BE2C (cell line): ENCODE measurements at regions not wholly inside any gene's neighbourhood (a gene's known extent, or its start where the extent isn't known, plus 50 kb on each side); places are given as distances from the start of the nearest gene placed in this dataset.

Experiments used
- DNase-seq: peaks from one replicate; pipeline ENCODE4 v3.0.0-alpha.2; 2020
- H3K27me3 ChIP-seq: fragments of 250-450 bp; sonication (Bioruptor Pico); 2 replicates; pipeline ENCODE4 v1.5.1; 2020; ENCODE audit warnings: mild to moderate bottlenecking
- H3K36me3 ChIP-seq: fragments of 250-450 bp; sonication (Bioruptor Pico); 2 replicates; pipeline ENCODE4 v1.5.1; 2020; ENCODE audit warnings: mild to moderate bottlenecking
- H3K4me1 ChIP-seq: fragments of 250-450 bp; sonication (Bioruptor Pico); 2 replicates; pipeline ENCODE4 v1.5.1; 2020
- H3K4me3 ChIP-seq: 2 replicates; pipeline ENCODE4 v1.5.1; 2011; ENCODE audit warnings: low read depth, low read length
- H3K9me3 ChIP-seq: fragments of 250-450 bp; sonication (Bioruptor Pico); 2 replicates; pipeline ENCODE4 v1.5.1; 2020
- TF ChIP-seq, protein P1 (sequence below): IDR thresholded peaks from 2 replicates; pipeline ENCODE4 v1.5.1; 2012; ENCODE audit warnings: mild to moderate bottlenecking, low read depth, low read length

DNA sequence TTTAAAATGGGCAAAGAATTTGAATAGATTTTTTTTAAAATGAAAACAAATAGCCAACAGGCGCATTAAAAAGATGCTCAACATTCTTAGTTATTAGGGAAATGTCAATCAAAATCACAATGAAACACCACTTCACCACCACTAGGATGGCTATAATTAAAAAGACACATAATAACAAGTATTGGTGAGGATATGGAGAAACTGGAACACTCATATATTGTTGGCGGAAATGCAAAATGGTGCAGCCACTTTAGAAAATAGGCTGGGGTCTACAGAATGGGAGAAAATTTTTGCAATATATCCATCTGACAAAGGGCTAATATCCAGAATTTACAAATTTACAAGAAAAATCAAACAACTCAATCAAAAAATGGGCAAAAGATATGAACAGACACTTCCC, 107.8 kb upstream of the FOXD3 start:
- Histone ChIP-seq H3K4me1 (no peaks in the 10 kb centered on the region), H3K36me3 (no peaks in the 10 kb centered on the region), H3K4me3 (no peak overlapping the region), H3K27me3 (no peaks in the 10 kb centered on the region), H3K9me3 (no peaks in the 10 kb centered on the region)
- TF ChIP-seq, protein P1, sequence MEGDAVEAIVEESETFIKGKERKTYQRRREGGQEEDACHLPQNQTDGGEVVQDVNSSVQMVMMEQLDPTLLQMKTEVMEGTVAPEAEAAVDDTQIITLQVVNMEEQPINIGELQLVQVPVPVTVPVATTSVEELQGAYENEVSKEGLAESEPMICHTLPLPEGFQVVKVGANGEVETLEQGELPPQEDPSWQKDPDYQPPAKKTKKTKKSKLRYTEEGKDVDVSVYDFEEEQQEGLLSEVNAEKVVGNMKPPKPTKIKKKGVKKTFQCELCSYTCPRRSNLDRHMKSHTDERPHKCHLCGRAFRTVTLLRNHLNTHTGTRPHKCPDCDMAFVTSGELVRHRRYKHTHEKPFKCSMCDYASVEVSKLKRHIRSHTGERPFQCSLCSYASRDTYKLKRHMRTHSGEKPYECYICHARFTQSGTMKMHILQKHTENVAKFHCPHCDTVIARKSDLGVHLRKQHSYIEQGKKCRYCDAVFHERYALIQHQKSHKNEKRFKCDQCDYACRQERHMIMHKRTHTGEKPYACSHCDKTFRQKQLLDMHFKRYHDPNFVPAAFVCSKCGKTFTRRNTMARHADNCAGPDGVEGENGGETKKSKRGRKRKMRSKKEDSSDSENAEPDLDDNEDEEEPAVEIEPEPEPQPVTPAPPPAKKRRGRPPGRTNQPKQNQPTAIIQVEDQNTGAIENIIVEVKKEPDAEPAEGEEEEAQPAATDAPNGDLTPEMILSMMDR = no peak
- DNase-seq = no peak

DNA sequence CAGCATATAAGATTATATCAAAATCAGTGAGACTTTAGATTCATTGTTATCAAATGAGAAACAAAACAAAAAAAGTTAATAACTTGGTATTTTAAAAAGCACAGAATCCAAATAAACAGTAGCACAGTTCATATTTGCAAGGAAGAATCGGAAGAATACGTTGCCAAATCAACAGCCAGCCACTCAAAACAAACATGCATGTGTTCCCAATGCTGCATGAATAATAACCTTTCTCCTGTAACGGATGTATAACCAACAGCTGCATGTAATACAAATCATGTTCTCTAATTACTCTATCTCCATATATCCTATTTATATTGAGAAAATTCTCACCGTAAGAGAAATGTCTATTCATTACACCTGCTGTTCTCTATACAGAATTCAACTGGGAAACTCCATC, 98.9 kb upstream of the FOXD3 start:
- no peaks in the 10 kb centered on the region for H3K27me3 ChIP-seq
- no peaks in the 10 kb centered on the region for H3K36me3 ChIP-seq
- H3K4me1 ChIP-seq = no peaks in the 10 kb centered on the region
- no peaks in the 10 kb centered on the region for H3K9me3 ChIP-seq
- DNase-seq = no peak
- TF ChIP-seq, protein P1 = no peak
- no peak overlapping the region for H3K4me3 ChIP-seq

DNA sequence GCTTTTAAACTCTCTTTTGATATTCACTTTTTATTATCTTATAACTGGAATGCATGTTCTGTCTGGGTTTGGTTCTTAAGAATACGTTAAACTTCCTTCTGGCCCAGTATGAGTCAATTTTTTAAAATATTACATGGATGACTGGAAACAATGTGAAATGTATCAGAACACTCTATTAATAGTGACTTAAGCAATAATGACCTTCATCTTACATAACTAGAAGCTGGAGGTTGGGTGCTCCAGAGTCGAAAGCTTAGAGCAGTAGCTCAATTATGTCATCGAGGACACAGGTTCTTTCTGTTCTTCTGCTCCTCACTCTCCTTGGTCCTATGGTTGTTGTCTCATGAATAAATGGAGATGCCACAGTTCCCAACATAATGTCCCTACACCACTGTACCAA, 91.6 kb upstream of the FOXD3 start:
- no peaks in the 10 kb centered on the region for H3K27me3 ChIP-seq
- TF ChIP-seq, protein P1 = no peak
- no peak overlapping the region for H3K4me3 ChIP-seq
- no peaks in the 10 kb centered on the region for H3K36me3 ChIP-seq
- no peak for DNase-seq
- no peaks in the 10 kb centered on the region for H3K9me3 ChIP-seq
- H3K4me1 ChIP-seq = no peaks in the 10 kb centered on the region

DNA sequence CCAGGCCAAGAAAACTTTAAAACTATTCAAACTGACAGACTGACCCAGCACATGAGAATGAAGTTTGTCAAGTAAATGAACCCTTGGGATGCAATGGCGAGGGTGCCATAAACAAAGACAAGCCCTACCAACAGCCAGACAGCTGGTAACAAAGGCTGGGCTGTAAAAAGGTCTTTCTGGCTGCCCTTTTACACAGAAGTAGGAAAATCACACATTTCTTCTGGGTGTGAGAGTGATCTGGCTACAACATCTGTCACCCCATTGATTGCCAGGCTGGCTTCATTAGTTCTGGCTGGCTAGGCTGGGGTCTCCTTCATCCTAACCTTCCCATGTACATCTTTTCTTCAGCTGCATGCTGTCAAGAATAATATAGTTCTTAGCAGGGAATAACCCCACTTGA, 83.6 kb upstream of the FOXD3 start:
- H3K9me3 ChIP-seq = no peaks in the 10 kb centered on the region
- DNase-seq = no peak
- H3K4me1 ChIP-seq = no peaks in the 10 kb centered on the region
- no peak overlapping the region for H3K4me3 ChIP-seq
- TF ChIP-seq, protein P1 = no peak
- no peaks in the 10 kb centered on the region for H3K36me3 ChIP-seq
- no peaks in the 10 kb centered on the region for H3K27me3 ChIP-seq

DNA sequence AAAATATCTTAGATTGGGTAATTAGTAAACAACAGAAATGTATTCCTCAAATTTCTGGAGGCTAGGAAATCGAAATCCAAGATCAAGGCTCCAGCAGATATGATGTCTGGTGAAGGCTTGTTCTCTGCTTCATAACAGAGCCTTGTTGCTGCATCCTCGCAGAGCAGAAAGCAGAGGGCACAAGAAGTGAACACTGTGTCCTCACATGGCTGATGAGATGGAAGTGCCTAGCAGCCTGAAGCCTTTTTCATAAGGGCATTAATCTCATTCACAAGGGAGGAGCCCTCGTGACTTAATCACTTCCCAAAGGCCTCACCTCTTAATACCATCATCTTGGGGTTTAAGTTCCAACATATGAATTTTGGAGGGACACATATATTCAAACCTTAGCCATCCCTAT, 77.2 kb upstream of the FOXD3 start:
- no peaks in the 10 kb centered on the region for H3K9me3 ChIP-seq
- no peak overlapping the region for H3K4me3 ChIP-seq
- DNase-seq = no peak
- no peaks in the 10 kb centered on the region for H3K36me3 ChIP-seq
- TF ChIP-seq, protein P1 = no peak
- H3K27me3 ChIP-seq = no peaks in the 10 kb centered on the region
- no peaks in the 10 kb centered on the region for H3K4me1 ChIP-seq

DNA sequence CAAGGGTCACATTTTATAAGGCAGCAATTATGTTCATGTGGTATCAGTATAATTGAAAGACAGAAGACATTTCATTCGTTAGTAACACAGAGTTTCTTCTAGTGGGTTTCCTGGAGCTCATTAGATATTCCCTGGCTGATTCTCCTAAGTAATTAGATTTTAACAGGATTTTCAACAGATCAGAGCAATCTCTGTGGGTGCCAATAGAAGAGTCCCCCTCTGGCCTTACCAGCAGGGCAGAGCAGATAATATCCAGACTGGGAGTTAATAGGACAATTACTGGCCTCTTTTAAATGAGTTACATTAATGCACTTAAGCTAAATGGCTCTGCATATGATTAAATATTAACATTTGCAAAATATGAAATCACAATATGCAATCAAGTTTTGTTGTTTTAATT, 74.2 kb upstream of the FOXD3 start:
- Histone ChIP-seq H3K9me3 (no peaks in the 10 kb centered on the region), H3K36me3 (no peaks in the 10 kb centered on the region), H3K4me1 (no peaks in the 10 kb centered on the region), H3K4me3 (no peak overlapping the region), H3K27me3 (no peaks in the 10 kb centered on the region)
- TF ChIP-seq, protein P1 = no peak
- DNase-seq = no peak
